ENCODE measurements at regions not wholly inside any gene's neighbourhood (a gene's known extent, or its start where the extent isn't known, plus 50 kb on each side); places are given as distances from the start of the nearest gene placed in this dataset.
"Not testable (repeated sequence)": the region's sequence is repeated elsewhere in the genome, so short reads cannot be mapped to it uniquely, and the experiment has no call there.

- DNase-seq (ENCODE audit: low spot score), result no peak
Measured at GRCh38 chr5:115435778-115436712, 108.5 kb downstream of the FEM1C start.

- no peak for DNase-seq (ENCODE audit: low spot score)
Measured at GRCh38 chr5:115435065-115435777, 109.4 kb downstream of the FEM1C start.

GRCh38 chr5:115433918-115434317 lies 110.7 kb downstream of the FEM1C start:
- no peak for DNase-seq (ENCODE audit: low spot score)

- no peak for DNase-seq (ENCODE audit: low spot score)
Measured at GRCh38 chr5:115432691-115433090, 111.9 kb downstream of the FEM1C start.

- no peak for DNase-seq (ENCODE audit: low spot score)
Measured at GRCh38 chr5:115431116-115431515, 113.5 kb downstream of the FEM1C start.

GRCh38 chr5:115430374-115430773 lies 114.2 kb downstream of the FEM1C start:
- no peak for DNase-seq (ENCODE audit: low spot score)

- DNase-seq (ENCODE audit: low spot score), result no peak
Measured at GRCh38 chr5:115429345-115429940, 115.1 kb downstream of the FEM1C start.

GRCh38 chr5:115428676-115429075 lies 115.9 kb downstream of the FEM1C start:
- no peak for DNase-seq (ENCODE audit: low spot score)

- no peak for DNase-seq (ENCODE audit: low spot score)
Measured at GRCh38 chr5:115428248-115428647, 116.3 kb downstream of the FEM1C start.

- DNase-seq (ENCODE audit: low spot score), result no peak
Measured at GRCh38 chr5:115424446-115424845, 120.1 kb downstream of the FEM1C start.

GRCh38 chr5:115424030-115424429 lies 120.5 kb downstream of the FEM1C start:
- no peak for DNase-seq (ENCODE audit: low spot score)

- DNase-seq (ENCODE audit: low spot score), result no peak
Measured at GRCh38 chr5:115423541-115423940, 121.0 kb downstream of the FEM1C start.

- DNase-seq (ENCODE audit: low spot score), result no peak
Measured at GRCh38 chr5:115423051-115423450, 121.5 kb downstream of the FEM1C start.

GRCh38 chr5:115420812-115421211 lies 123.8 kb downstream of the FEM1C start:
- not testable (repeated sequence) for DNase-seq (ENCODE audit: low spot score)

- peak; percentile 20 for DNase-seq (ENCODE audit: low spot score)
Measured at GRCh38 chr5:115419846-115420585, 123.6 kb upstream of the CCDC112 start.

- DNase-seq (ENCODE audit: low spot score), result no peak
Measured at GRCh38 chr5:115418788-115419187, 122.3 kb upstream of the CCDC112 start.

GRCh38 chr5:115417076-115417475 lies 120.6 kb upstream of the CCDC112 start:
- no peak for DNase-seq (ENCODE audit: low spot score)

GRCh38 chr5:115415143-115415491 lies 118.7 kb upstream of the CCDC112 start:
- DNase-seq (ENCODE audit: low spot score), result peak; percentile 26

- no peak for DNase-seq (ENCODE audit: low spot score)
Measured at GRCh38 chr5:115414406-115415142, 118.1 kb upstream of the CCDC112 start.

GRCh38 chr5:115413651-115414050 lies 117.2 kb upstream of the CCDC112 start:
- no peak for DNase-seq (ENCODE audit: low spot score)

- DNase-seq (ENCODE audit: low spot score), result no peak
Measured at GRCh38 chr5:115409094-115409493, 112.6 kb upstream of the CCDC112 start.

Measured in iPS-NIHi11 (cell line).